HCT116 (cell line): ENCODE measurements at regions not wholly inside any gene's neighbourhood (a gene's known extent, or its start where the extent isn't known, plus 50 kb on each side); places are given as distances from the start of the nearest gene placed in this dataset.

Experiments used
- CTCF ChIP-seq, 3 experiments: fragments of 200-600 bp in 1 of 3; sonication (generic) in 1 of 3; IDR thresholded peaks in 2 of 3; conservative IDR thresholded peaks in 1 of 3; 2 replicates each; pipeline ENCODE4 v1.5.1; 2012 to 2017; ENCODE audit warnings: low read depth in 2 of 3, low read length in 2 of 3, antibody characterized with exemption in 1 of 3, borderline replicate concordance in 1 of 3, control low read depth in 1 of 3, mild to moderate bottlenecking in 1 of 3, mixed read lengths in 1 of 3, mixed run types in 1 of 3, moderate library complexity in 1 of 3; ENCODE audit not compliant: insufficient read depth in 1 of 3
- ELF1 ChIP-seq: IDR thresholded peaks from 2 replicates; pipeline ENCODE4 v1.6.1; 2012; ENCODE audit warnings: low read depth, borderline replicate concordance
- EZH2 ChIP-seq: fragments of 200-600 bp; sonication (generic); IDR thresholded peaks from 2 replicates; pipeline ENCODE4 v1.6.1; 2017; ENCODE audit warnings: antibody characterized with exemption, mixed run types
- FOSL1 ChIP-seq: IDR thresholded peaks from 2 replicates; pipeline ENCODE4 v1.6.1; 2012; ENCODE audit warnings: low read depth
- POLR2A ChIP-seq: IDR thresholded peaks from 2 replicates; pipeline ENCODE4 v1.7.0; 2011; ENCODE audit warnings: borderline replicate concordance; ENCODE audit not compliant: insufficient read depth, insufficient read length; ENCODE audit errors: extremely low read depth
- POLR2AphosphoS5 ChIP-seq: IDR thresholded peaks from 2 replicates; pipeline ENCODE4 v1.6.1; 2011; ENCODE audit warnings: mild to moderate bottlenecking, low read depth, low read length, moderate library complexity
- RAD21 ChIP-seq: IDR thresholded peaks from 2 replicates; pipeline ENCODE4 v1.6.1; 2012; ENCODE audit warnings: low read depth, mild to moderate bottlenecking
- SRF ChIP-seq: IDR thresholded peaks from 2 replicates; pipeline ENCODE4 v1.6.1; 2012; ENCODE audit warnings: low read depth
- TCF7L2 ChIP-seq: IDR thresholded peaks from 2 replicates; pipeline ENCODE4 v1.7.0; 2011; ENCODE audit warnings: borderline replicate concordance, inconsistent platforms; ENCODE audit not compliant: insufficient read depth, insufficient read length; ENCODE audit errors: extremely low read depth
- ZBTB33 ChIP-seq: IDR thresholded peaks from 2 replicates; pipeline ENCODE4 v1.6.1; 2011; ENCODE audit warnings: mild to moderate bottlenecking, low read length, moderate library complexity; ENCODE audit not compliant: insufficient replicate concordance; ENCODE audit errors: extremely low read depth
- ZFX ChIP-seq: fragments of 450-650 bp; IDR thresholded peaks from 2 replicates; pipeline ENCODE4 v1.6.1; 2017
- TF ChIP-seq, protein P1 (sequence below): IDR thresholded peaks from 2 replicates; pipeline ENCODE4 v1.6.1; 2012; ENCODE audit warnings: low read depth
- TF ChIP-seq, protein P2 (sequence below): IDR thresholded peaks from 2 replicates; pipeline ENCODE4 v1.6.1; 2012

DNA sequence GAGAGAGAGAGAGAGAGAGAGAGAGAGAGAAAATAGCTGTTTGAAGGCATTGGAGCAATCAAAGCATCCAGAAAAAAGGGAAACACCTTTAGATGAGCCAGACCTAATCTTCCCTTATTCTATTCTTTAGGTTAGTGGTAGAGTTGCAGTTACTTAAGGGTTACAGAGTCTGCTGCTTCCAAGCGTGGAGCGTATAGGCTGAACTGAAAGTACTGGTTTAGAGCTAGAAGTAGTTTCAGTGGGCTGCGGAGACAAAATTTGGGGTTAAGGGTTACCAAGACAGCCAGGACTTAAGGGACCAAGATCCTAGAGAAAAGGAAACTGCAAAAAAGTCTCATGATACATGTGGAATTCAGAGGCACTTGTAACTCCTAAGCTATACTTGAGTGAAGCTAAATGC is 66.1 kb upstream of the MEIS2 start:
- TF ChIP-seq CTCF (IDR thresholded peaks at IDR 0.05 in 2 of 3, conservative IDR thresholded peaks at IDR 0.05 in 1 of 3; ENCODE audit: borderline replicate concordance in 1 of 3, insufficient read depth in 1 of 3, low read depth in 2 of 3, low read length in 2 of 3) (no peak), POLR2A (no peak), ELF1 (no peak), TCF7L2 (no peak), ZFX (no peak), FOSL1 (no peak), SRF (no peak), EZH2 (no peak), ZBTB33 (no peak), RAD21 (no peak), POLR2AphosphoS5 (no peak)
- TF ChIP-seq, protein P1, sequence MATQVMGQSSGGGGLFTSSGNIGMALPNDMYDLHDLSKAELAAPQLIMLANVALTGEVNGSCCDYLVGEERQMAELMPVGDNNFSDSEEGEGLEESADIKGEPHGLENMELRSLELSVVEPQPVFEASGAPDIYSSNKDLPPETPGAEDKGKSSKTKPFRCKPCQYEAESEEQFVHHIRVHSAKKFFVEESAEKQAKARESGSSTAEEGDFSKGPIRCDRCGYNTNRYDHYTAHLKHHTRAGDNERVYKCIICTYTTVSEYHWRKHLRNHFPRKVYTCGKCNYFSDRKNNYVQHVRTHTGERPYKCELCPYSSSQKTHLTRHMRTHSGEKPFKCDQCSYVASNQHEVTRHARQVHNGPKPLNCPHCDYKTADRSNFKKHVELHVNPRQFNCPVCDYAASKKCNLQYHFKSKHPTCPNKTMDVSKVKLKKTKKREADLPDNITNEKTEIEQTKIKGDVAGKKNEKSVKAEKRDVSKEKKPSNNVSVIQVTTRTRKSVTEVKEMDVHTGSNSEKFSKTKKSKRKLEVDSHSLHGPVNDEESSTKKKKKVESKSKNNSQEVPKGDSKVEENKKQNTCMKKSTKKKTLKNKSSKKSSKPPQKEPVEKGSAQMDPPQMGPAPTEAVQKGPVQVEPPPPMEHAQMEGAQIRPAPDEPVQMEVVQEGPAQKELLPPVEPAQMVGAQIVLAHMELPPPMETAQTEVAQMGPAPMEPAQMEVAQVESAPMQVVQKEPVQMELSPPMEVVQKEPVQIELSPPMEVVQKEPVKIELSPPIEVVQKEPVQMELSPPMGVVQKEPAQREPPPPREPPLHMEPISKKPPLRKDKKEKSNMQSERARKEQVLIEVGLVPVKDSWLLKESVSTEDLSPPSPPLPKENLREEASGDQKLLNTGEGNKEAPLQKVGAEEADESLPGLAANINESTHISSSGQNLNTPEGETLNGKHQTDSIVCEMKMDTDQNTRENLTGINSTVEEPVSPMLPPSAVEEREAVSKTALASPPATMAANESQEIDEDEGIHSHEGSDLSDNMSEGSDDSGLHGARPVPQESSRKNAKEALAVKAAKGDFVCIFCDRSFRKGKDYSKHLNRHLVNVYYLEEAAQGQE, result no peak
- TF ChIP-seq, protein P2, sequence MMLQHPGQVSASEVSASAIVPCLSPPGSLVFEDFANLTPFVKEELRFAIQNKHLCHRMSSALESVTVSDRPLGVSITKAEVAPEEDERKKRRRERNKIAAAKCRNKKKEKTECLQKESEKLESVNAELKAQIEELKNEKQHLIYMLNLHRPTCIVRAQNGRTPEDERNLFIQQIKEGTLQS, result no peak
